IMR-90 (cell line): ENCODE measurements at regions not wholly inside any gene's neighbourhood (a gene's known extent, or its start where the extent isn't known, plus 50 kb on each side); places are given as distances from the start of the nearest gene placed in this dataset.
A peak's percentile ranks its signal among the peaks of the same experiment; 100 is the strongest.

Experiments used
- ATAC-seq: fragments of 200-7000 bp; cut with Tn5 transposase; 2 replicates; pipeline ENCODE4 v1.9.1; 2020; ENCODE audit warnings: low read depth, mild to moderate bottlenecking, moderate library complexity
- BruUV-seq: library from RNA; stranded (reverse); fragments of 400-500 nt; replicated peaks from 2 replicates; lab custom pipeline; 2021; lab: Mats Ljungman, UMichigan
- CTCF ChIA-PET: fragments of 300-600 bp; formaldehyde crosslinking; extraction: SDS; loops from one replicate; lab custom pipeline; 2021; ENCODE audit warnings: antibody characterized with exemption; lab: Yijun Ruan, JAX
- POLR2A ChIA-PET: fragments of 300-600 bp; sonication (Branson Sonifier 250); formaldehyde crosslinking; loops from one replicate; lab custom pipeline; 2022; ENCODE audit warnings: antibody characterized with exemption; ENCODE audit not compliant: unreplicated experiment; lab: Charles Lee
- DNase-seq: peaks from one replicate; pipeline ENCODE4 v3.0.0; 2013
- H2AFZ ChIP-seq: replicated peaks from 2 replicates; pipeline ENCODE3; 2013; ENCODE audit warnings: low read length, mild to moderate bottlenecking; ENCODE audit not compliant: poor library complexity
- H2AK5ac ChIP-seq: 2 replicates; pipeline ENCODE4 v1.6.1; 2013; ENCODE audit warnings: low read depth, low read length, inconsistent platforms
- H2AK9ac ChIP-seq: replicated peaks from 2 replicates; pipeline ENCODE3; 2013; ENCODE audit warnings: mild to moderate bottlenecking, low read depth, low read length, moderate library complexity; ENCODE audit not compliant: poor library complexity
- H2BK120ac ChIP-seq: 2 replicates; pipeline ENCODE4 v1.6.1; 2013; ENCODE audit warnings: low read depth, low read length, inconsistent platforms
- H2BK15ac ChIP-seq: 3 replicates; pipeline ENCODE4 v1.6.1; 2013; ENCODE audit warnings: low read depth, low read length, inconsistent platforms
- H2BK20ac ChIP-seq: 2 replicates; pipeline ENCODE4 v1.6.1; 2013; ENCODE audit warnings: low read depth, mild to moderate bottlenecking, inconsistent platforms, low read length, moderate library complexity
- H2BK5ac ChIP-seq: 2 replicates; pipeline ENCODE4 v1.6.1; 2013; ENCODE audit warnings: mild to moderate bottlenecking, low read depth, low read length, inconsistent platforms; ENCODE audit not compliant: poor library complexity, severe bottlenecking
- H3K14ac ChIP-seq: replicated peaks from 2 replicates; pipeline ENCODE4 v1.6.1; 2013; ENCODE audit warnings: low read depth, low read length, inconsistent platforms
- H3K18ac ChIP-seq: 2 replicates; pipeline ENCODE4 v1.6.1; 2013; ENCODE audit warnings: low read depth, low read length, control low read depth
- H3K23ac ChIP-seq: 2 replicates; pipeline ENCODE4 v1.6.1; 2013; ENCODE audit warnings: low read depth, low read length, inconsistent platforms
- H3K27ac ChIP-seq: 2 replicates; pipeline ENCODE4 v1.5.1; 2013; ENCODE audit warnings: mild to moderate bottlenecking, control low read depth, low read length; ENCODE audit not compliant: insufficient read depth
- H3K27me3 ChIP-seq: 2 replicates; pipeline ENCODE4 v1.6.1; 2013; ENCODE audit warnings: low read length; ENCODE audit not compliant: control insufficient read depth, insufficient read depth
- H3K36me3 ChIP-seq: 2 replicates; pipeline ENCODE4 v1.6.1; 2013; ENCODE audit warnings: low read length, mixed read lengths; ENCODE audit not compliant: control insufficient read depth, insufficient read depth
- H3K4ac ChIP-seq: 2 replicates; pipeline ENCODE4 v1.6.1; 2013; ENCODE audit warnings: low read depth, low read length, inconsistent platforms
- H3K4me1 ChIP-seq: 2 replicates; pipeline ENCODE4 v1.6.1; 2013; ENCODE audit warnings: low read length, mixed read lengths; ENCODE audit not compliant: control insufficient read depth, insufficient read depth
- H3K4me2 ChIP-seq: 2 replicates; pipeline ENCODE4 v1.6.1; 2013; ENCODE audit warnings: low read depth, mild to moderate bottlenecking, control low read depth, low read length, moderate library complexity
- H3K4me3 ChIP-seq: 2 replicates; pipeline ENCODE4 v1.5.1; 2013; ENCODE audit warnings: low read depth, mild to moderate bottlenecking, control low read depth, low read length, moderate library complexity; ENCODE audit not compliant: insufficient read depth
- H3K56ac ChIP-seq: 2 replicates; pipeline ENCODE4 v1.6.1; 2013; ENCODE audit warnings: low read length, inconsistent platforms; ENCODE audit not compliant: insufficient read depth; ENCODE audit errors: extremely low read depth
- H3K79me1 ChIP-seq, 2 experiments: 2 replicates each; pipeline ENCODE4 v1.6.1; 2013; ENCODE audit warnings: low read length in 2 of 2, inconsistent platforms in 1 of 2, low read depth in 1 of 2
- H3K9ac ChIP-seq: 2 replicates; pipeline ENCODE4 v1.6.1; 2013; ENCODE audit warnings: low read depth, low read length, control low read depth
- H3K9me1 ChIP-seq: 2 replicates; pipeline ENCODE4 v1.6.1; 2013; ENCODE audit warnings: low read length, inconsistent platforms; ENCODE audit not compliant: insufficient read depth
- H3K9me3 ChIP-seq: 2 replicates; pipeline ENCODE4 v1.6.1; 2013; ENCODE audit warnings: low read length; ENCODE audit not compliant: control insufficient read depth, insufficient read depth
- H4K20me1 ChIP-seq: 2 replicates; pipeline ENCODE4 v1.6.1; 2013; ENCODE audit warnings: low read length, inconsistent platforms; ENCODE audit not compliant: insufficient read depth
- H4K5ac ChIP-seq: 2 replicates; pipeline ENCODE4 v1.6.1; 2013; ENCODE audit warnings: mild to moderate bottlenecking, low read depth, low read length, control low read depth
- H4K8ac ChIP-seq, 2 experiments: 2 replicates each; pipeline ENCODE4 v1.6.1; 2013; ENCODE audit warnings: low read depth in 2 of 2, low read length in 2 of 2, control low read depth in 1 of 2, inconsistent platforms in 1 of 2
- H4K91ac ChIP-seq: 2 replicates; pipeline ENCODE4 v1.6.1; 2013; ENCODE audit warnings: low read depth, low read length, inconsistent platforms; ENCODE audit not compliant: insufficient read depth
- CHD1 ChIP-seq: IDR thresholded peaks from 2 replicates; pipeline ENCODE4 v1.6.1; 2012; ENCODE audit warnings: low read depth, low read length, improper control_type of control experiment
- FOS ChIP-seq: fragments of 150-350 bp; IDR thresholded peaks from 2 replicates; pipeline ENCODE4 v1.6.1; 2016; ENCODE audit warnings: low read depth, low read length
- MAFK ChIP-seq: IDR thresholded peaks from 2 replicates; pipeline ENCODE4 v1.6.1; 2012; ENCODE audit warnings: low read depth, low read length, improper control_type of control experiment
- WGBS, 2 experiments: methylation state at CpG; one replicate each; pipeline versions ENCODE4 v1.1.5 to v1.1.7; 2013; ENCODE audit warnings: missing lambda C conversion rate in 2 of 2; ENCODE audit not compliant: insufficient read length in 1 of 2; ENCODE audit errors: extremely low coverage in 2 of 2; 5-methylcytosine and 5-hydroxymethylcytosine counted together
- dilution Hi-C: fragments of 300-500 bp; cut with HindIII; formaldehyde crosslinking; loops from one replicate; pipeline ENCODE4 v1.14.3; 2018; ENCODE audit warnings: low sequenced_read_pairs; ENCODE audit not compliant: unreplicated experiment
- in situ Hi-C: fragments of 300-500 bp; cut with MboI; formaldehyde crosslinking; loops from 3 replicates; pipeline ENCODE4 v1.14.3; 2019; ENCODE audit warnings: low sequenced_read_pairs, inconsistent platforms, mixed read lengths
- intact Hi-C: fragments of 100-400 bp; cut with micrococcal nuclease; formaldehyde crosslinking; loops from 2 replicates; pipeline ENCODE4 v1.10.0; 2022

GRCh38 chrX:22389556-22390179 lies 117.0 kb downstream of the CBLL2 start:
- Histone ChIP-seq H4K91ac (peak overlapping the region; percentile 19; the same call in 1 of the 2 replicates), H2AFZ (no peak overlapping the region), H2AK9ac (no peak overlapping the region), H2AK5ac (0 out of 2 replicates have a peak overlapping the region, but pooled peaks have one; percentile 9), H3K9ac (no peak overlapping the region), H3K27me3 (no peaks in the 10 kb centered on the region), H2BK5ac (no peak overlapping the region), H4K5ac (peak overlapping the region; percentile 19; the same call in 1 of the 2 replicates), H2BK15ac (no peak overlapping the region), H3K4me2 (peak overlapping the region; percentile 37; the same call in 1 of the 2 replicates), H4K8ac (no peak overlapping the region), H3K56ac (no peak overlapping the region), H2BK20ac (peak overlapping the region; percentile 44; the same call in 1 of the 2 replicates), H3K18ac (no peak overlapping the region; the same call in 1 of the 2 replicates), H3K23ac (no peak overlapping the region), H3K27ac (no peak overlapping the region), H3K79me1 (no peaks in the 10 kb centered on the region), H3K4me3 (no peak overlapping the region), H3K36me3 (no peaks in the 10 kb centered on the region), H3K4ac (peak overlapping the region; percentile 32; the same call in 1 of the 2 replicates), H4K20me1 (no peaks in the 10 kb centered on the region), H3K4me1 (peaks cover 6% of the 10 kb centered on the region), H3K9me3 (no peaks in the 10 kb centered on the region), H3K14ac (no peak overlapping the region), H3K9me1 (0 out of 2 replicates have a peak, but pooled peaks cover 7% of the 10 kb centered on the region), H2BK120ac (peak overlapping the region; percentile 37; the same call in 1 of the 2 replicates)
- peak; percentile 30; the same call in 1 of the 2 replicates for TF ChIP-seq FOS
- TF ChIP-seq MAFK: peak; percentile 38; the same call in 1 of the 2 replicates
- no peak for TF ChIP-seq CHD1
- peak; percentile 96 for ATAC-seq
- intact Hi-C loops (no loop called here), in situ Hi-C loops (no loop called here), dilution Hi-C loops (no loop called here)
- ChIA-PET POLR2A (no interaction called here), CTCF (no interaction called here)
- BruUV-seq: no TSS peak
- no CpG with 5 or more reads among the region's 4 CpGs for WGBS, 2 experiments
- DNase-seq: peak; percentile 83
